Endothelial cell of umbilical vein (primary cell): ENCODE measurements at regions not wholly inside any gene's neighbourhood (a gene's known extent, or its start where the extent isn't known, plus 50 kb on each side); places are given as distances from the start of the nearest gene placed in this dataset.

Experiments
- BruUV-seq: library from RNA; stranded (reverse); fragments of 400-500 nt; replicated peaks from 2 replicates; lab custom pipeline; 2021; lab: Mats Ljungman, UMichigan
- CTCF ChIA-PET: fragments of 300-600, 350-600 bp; sonication (Branson Sonifier 250); formaldehyde crosslinking; loops from one replicate; lab custom pipeline; 2021; ENCODE audit warnings: antibody characterized with exemption, inconsistent platforms; lab: Charles Lee
- POLR2A ChIA-PET: fragments of 300-600, 350-600 bp; sonication (Branson Sonifier 250); formaldehyde crosslinking; loops from one replicate; lab custom pipeline; 2021; ENCODE audit warnings: antibody characterized with exemption, inconsistent platforms; lab: Charles Lee
- DNase-seq: peaks from one replicate; pipeline ENCODE4 v3.0.0-alpha.2; 2011; ENCODE audit warnings: low read depth, low spot score
- FAIRE-seq: peaks from 2 replicates; lab custom pipeline; 2011; peaks lifted over from hg19 to GRCh38; lab: Jason Lieb, UNC
- H2AFZ ChIP-seq: 2 replicates; pipeline ENCODE4 v1.6.0; 2012; ENCODE audit warnings: low read depth, low read length, control low read depth, inconsistent platforms
- H3K27ac ChIP-seq: 2 replicates; pipeline ENCODE4 v1.5.1; 2011; ENCODE audit warnings: low read depth, mild to moderate bottlenecking, control low read depth, low read length, moderate library complexity; ENCODE audit not compliant: insufficient read depth
- H3K27me3 ChIP-seq, 2 experiments: 2 replicates each; pipeline versions ENCODE4 v1.6.0 to v1.6.1; 2011; ENCODE audit warnings: low read length in 2 of 2, mixed read lengths in 1 of 2; ENCODE audit not compliant: control insufficient read depth in 2 of 2, insufficient read depth in 2 of 2
- H3K36me3 ChIP-seq, 2 experiments: 2 replicates in 1 of 2; 3 replicates in 1 of 2; pipeline ENCODE4 v1.5.1; 2011; ENCODE audit warnings: low read length in 2 of 2, mild to moderate bottlenecking in 1 of 2, moderate library complexity in 1 of 2; ENCODE audit not compliant: control insufficient read depth in 2 of 2, insufficient read depth in 2 of 2; ENCODE audit errors: extremely low read depth in 1 of 2
- H3K4me1 ChIP-seq: 3 replicates; pipeline ENCODE4 v1.5.1; 2011; ENCODE audit warnings: mild to moderate bottlenecking, low read length; ENCODE audit not compliant: control insufficient read depth, insufficient read depth; ENCODE audit errors: extremely low read depth
- H3K4me2 ChIP-seq: 2 replicates; pipeline ENCODE4 v1.6.1; 2011; ENCODE audit warnings: low read length, control low read depth, mixed read lengths; ENCODE audit not compliant: insufficient read depth
- H3K4me3 ChIP-seq, 3 experiments: fragments of 200-600 bp in 1 of 3; sonication (generic), shearing (Covaris generic) in 1 of 3; replicated peaks in 1 of 3; 2 replicates each; pipeline ENCODE4 v1.5.1; 2011 to 2016; ENCODE audit warnings: control low read depth in 3 of 3, low read length in 3 of 3, mild to moderate bottlenecking in 2 of 3, inconsistent platforms in 1 of 3, low read depth in 1 of 3, moderate library complexity in 1 of 3; ENCODE audit not compliant: insufficient read depth in 1 of 3
- H3K79me2 ChIP-seq: 2 replicates; pipeline ENCODE4 v1.6.0; 2012; ENCODE audit warnings: low read length, inconsistent platforms; ENCODE audit not compliant: control insufficient read depth, insufficient read depth
- H3K9ac ChIP-seq: replicated peaks from 2 replicates; pipeline ENCODE3; 2011; ENCODE audit warnings: low read length, control low read depth; ENCODE audit not compliant: insufficient read depth; ENCODE audit errors: extremely low read depth
- H3K9me1 ChIP-seq: replicated peaks from 3 replicates; pipeline ENCODE4 v1.6.0; 2011; ENCODE audit warnings: mild to moderate bottlenecking, low read length; ENCODE audit not compliant: control insufficient read depth, insufficient read depth; ENCODE audit errors: extremely low read depth
- H3K9me3 ChIP-seq: replicated peaks from 2 replicates; pipeline ENCODE4 v1.5.1; 2012; ENCODE audit warnings: low read length, inconsistent platforms; ENCODE audit not compliant: control insufficient read depth, insufficient read depth
- H4K20me1 ChIP-seq: replicated peaks from 2 replicates; pipeline ENCODE3; 2011; ENCODE audit warnings: mild to moderate bottlenecking, low read length; ENCODE audit not compliant: control insufficient read depth, insufficient read depth; ENCODE audit errors: extremely low read depth
- CTCF ChIP-seq, 2 donors: IDR thresholded peaks; 1 replicate in 1 of 2; 2 replicates in 1 of 2; pipeline ENCODE4 v1.5.1; 2011; ENCODE audit warnings: low read length in 2 of 2, mild to moderate bottlenecking in 2 of 2, moderate library complexity in 2 of 2, control low read depth in 1 of 2, inconsistent platforms in 1 of 2, low read depth in 1 of 2; ENCODE audit not compliant: insufficient read depth in 1 of 2; ENCODE audit errors: extremely low read depth in 1 of 2
- EZH2 ChIP-seq: IDR thresholded peaks from 2 replicates; pipeline ENCODE4 v1.6.1; 2012; ENCODE audit warnings: borderline replicate concordance, low read depth, mild to moderate bottlenecking, moderate library complexity, low read length, inconsistent platforms; ENCODE audit not compliant: severe bottlenecking
- FOS ChIP-seq: IDR thresholded peaks from 2 replicates; pipeline ENCODE4 v1.6.1; 2011; ENCODE audit warnings: mild to moderate bottlenecking, low read length, moderate library complexity, borderline replicate concordance; ENCODE audit not compliant: insufficient read depth
- GATA2 ChIP-seq: IDR thresholded peaks from 2 replicates; pipeline ENCODE4 v1.7.0; 2011; ENCODE audit warnings: low read depth, mild to moderate bottlenecking, moderate library complexity, mixed read lengths, low read length; ENCODE audit not compliant: insufficient read length, insufficient read depth
- JUN ChIP-seq: IDR thresholded peaks from 2 replicates; pipeline ENCODE4 v1.6.1; 2011; ENCODE audit warnings: borderline replicate concordance, low read depth; ENCODE audit not compliant: insufficient read length, insufficient read depth
- MAX ChIP-seq: IDR thresholded peaks from 2 replicates; pipeline ENCODE4 v1.6.1; 2011; ENCODE audit not compliant: insufficient read depth, insufficient read length
- MYC ChIP-seq: IDR thresholded peaks from one replicate; pipeline ENCODE4 v1.6.1; 2011; ENCODE audit warnings: mild to moderate bottlenecking, low read depth, low read length
- POLR2A ChIP-seq: IDR thresholded peaks from 2 replicates; pipeline ENCODE4 v1.6.1; 2012; ENCODE audit warnings: low read depth, mild to moderate bottlenecking, control low read depth, low read length
- POLR2AphosphoS5 ChIP-seq: IDR thresholded peaks from 2 replicates; pipeline ENCODE4 v1.6.1; 2012; ENCODE audit warnings: low read depth, mild to moderate bottlenecking, control low read depth, low read length, moderate library complexity; ENCODE audit not compliant: insufficient read depth
- dilution Hi-C: fragments of 300-500 bp; cut with MboI; formaldehyde crosslinking; loops from one replicate; pipeline ENCODE4 v1.15.0; 2019; ENCODE audit warnings: low sequenced_read_pairs; ENCODE audit not compliant: extremely low pct_ligation_motif_present
- intact Hi-C: fragments of 100-400 bp; cut with micrococcal nuclease; formaldehyde crosslinking; loops from one replicate; pipeline ENCODE4 v1.10.0; 2022

- H3K9me1 ChIP-seq = no peaks in the 10 kb centered on the region
- DNase-seq (no peak), FAIRE-seq (no peak)
- peaks cover 6% of the 10 kb centered on the region for H3K9me3 ChIP-seq
- no peak overlapping the region for H3K4me3 ChIP-seq
- H3K79me2 ChIP-seq = no peaks in the 10 kb centered on the region
- no TSS peak for BruUV-seq
- ChIA-PET CTCF (no interaction called here), POLR2A (no interaction called here)
- no peak overlapping the region for H3K4me2 ChIP-seq
- H2AFZ ChIP-seq = no peak overlapping the region
- dilution Hi-C loops (no loop called here), intact Hi-C loops (no loop called here)
- no peaks in the 10 kb centered on the region for H3K27me3 ChIP-seq
- no peak overlapping the region for H3K27ac ChIP-seq
- no peaks in the 10 kb centered on the region for H3K4me1 ChIP-seq
- no peaks in the 10 kb centered on the region for H3K36me3 ChIP-seq
- TF ChIP-seq MYC (no peak), POLR2A (no peak), FOS (no peak), CTCF (IDR thresholded peaks at IDR 0.05; ENCODE audit: extremely low read depth in 1 of 2, insufficient read depth in 1 of 2, low read depth in 1 of 2, low read length in 2 of 2) (no peak), POLR2AphosphoS5 (no peak)
- no peak overlapping the region for H3K9ac ChIP-seq
- no peaks in the 10 kb centered on the region for H4K20me1 ChIP-seq
Measured at GRCh38 chr3:86182606-86183005, 808.3 kb downstream of the VGLL3 start.

- no peak overlapping the region for H3K4me3 ChIP-seq
- TF ChIP-seq GATA2 = no peak
- no peak for TF ChIP-seq EZH2
- TF ChIP-seq POLR2A = no peak
- no peak for TF ChIP-seq MYC
- TF ChIP-seq POLR2AphosphoS5 = no peak
- no peak for TF ChIP-seq MAX
- no peak for TF ChIP-seq JUN
- no peak overlapping the region for H3K9ac ChIP-seq
- no peak for FAIRE-seq
- no peak overlapping the region for H3K4me2 ChIP-seq
- CTCF ChIA-PET = no interaction called here
- BruUV-seq = no TSS peak
- peaks cover 6% of the 10 kb centered on the region for H3K9me3 ChIP-seq
- H3K4me1 ChIP-seq = no peaks in the 10 kb centered on the region
- no peak for DNase-seq
- intact Hi-C loops (no loop called here), dilution Hi-C loops (no loop called here)
- POLR2A ChIA-PET = no interaction called here
- H4K20me1 ChIP-seq = no peaks in the 10 kb centered on the region
- H3K9me1 ChIP-seq = no peaks in the 10 kb centered on the region
- H3K36me3 ChIP-seq = no peaks in the 10 kb centered on the region
- H3K79me2 ChIP-seq = no peaks in the 10 kb centered on the region
- no peak overlapping the region for H2AFZ ChIP-seq
- no peaks in the 10 kb centered on the region for H3K27me3 ChIP-seq
- H3K27ac ChIP-seq = no peak overlapping the region
Measured at GRCh38 chr3:86180696-86181095, 810.3 kb downstream of the VGLL3 start.
